AG20443 (cell line): ENCODE measurements at regions not wholly inside any gene's neighbourhood (a gene's known extent, or its start where the extent isn't known, plus 50 kb on each side); places are given as distances from the start of the nearest gene placed in this dataset.

Experiments
- DNase-seq: peaks from one replicate; pipeline ENCODE4 v3.0.0; 2012; ENCODE audit warnings: low spot score, mixed read lengths

- no peak for DNase-seq
These were observed 50.2 kb upstream of the CXCL14 start for GRCh38 chr5:135628771-135629563.
